ENCODE measurements at regions not wholly inside any gene's neighbourhood (a gene's known extent, or its start where the extent isn't known, plus 50 kb on each side); places are given as distances from the start of the nearest gene placed in this dataset.
"Not testable (repeated sequence)": the region's sequence is repeated elsewhere in the genome, so short reads cannot be mapped to it uniquely, and the experiment has no call there.

DNA sequence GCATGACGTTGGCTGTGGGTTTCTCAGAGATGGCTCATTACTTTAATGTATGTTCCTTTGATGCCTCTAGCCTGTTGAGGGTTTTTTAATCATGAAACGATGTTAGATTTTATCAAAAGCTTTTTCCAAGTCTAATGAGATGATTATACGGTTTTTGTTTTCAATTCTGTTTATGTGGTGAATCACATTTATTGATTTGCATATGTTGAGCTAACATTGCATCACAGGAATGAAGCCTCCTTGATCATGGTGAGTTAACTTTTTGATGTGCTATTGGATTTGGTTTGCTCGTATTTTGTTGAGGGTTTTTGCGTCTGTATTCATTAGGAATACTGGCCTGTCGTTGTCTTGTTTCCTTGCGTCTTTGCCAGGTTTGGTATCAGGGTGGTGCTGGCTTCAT lies 52.3 kb upstream of the PTPN12 start:
- ChIA-PET POLR2A (no interaction called here), CTCF (interaction anchor here (0.7 kb wide), 1 partner anchor 92 kb away, joined by 3 read pairs; no protein-coding TSS in a partner anchor)
- Mint-ChIP-seq H3K27ac (ENCODE audit: low read depth, unreplicated experiment) (no peak overlapping the region), H3K27me3 (ENCODE audit: insufficient read depth, unreplicated experiment) (peaks cover 11% of the 10 kb centered on the region), H3K4me3 (ENCODE audit: unreplicated experiment) (no peak overlapping the region), H3K9me3 (ENCODE audit: unreplicated experiment) (no peaks in the 10 kb centered on the region), H3K36me3 (ENCODE audit: insufficient read depth, unreplicated experiment) (peaks cover 4% of the 10 kb centered on the region), H3K4me1 (ENCODE audit: insufficient read depth, unreplicated experiment) (peaks cover 5% of the 10 kb centered on the region)
- intact Hi-C loops (cut with micrococcal nuclease): no loop called here
- no peak for TF ChIP-seq CTCF (IDR thresholded peaks at IDR 0.05; ENCODE audit: unreplicated experiment)
- no TSS peak for BruUV-seq (replicated peaks)
- no peak for DNase-seq (ENCODE audit: unreplicated experiment)

DNA sequence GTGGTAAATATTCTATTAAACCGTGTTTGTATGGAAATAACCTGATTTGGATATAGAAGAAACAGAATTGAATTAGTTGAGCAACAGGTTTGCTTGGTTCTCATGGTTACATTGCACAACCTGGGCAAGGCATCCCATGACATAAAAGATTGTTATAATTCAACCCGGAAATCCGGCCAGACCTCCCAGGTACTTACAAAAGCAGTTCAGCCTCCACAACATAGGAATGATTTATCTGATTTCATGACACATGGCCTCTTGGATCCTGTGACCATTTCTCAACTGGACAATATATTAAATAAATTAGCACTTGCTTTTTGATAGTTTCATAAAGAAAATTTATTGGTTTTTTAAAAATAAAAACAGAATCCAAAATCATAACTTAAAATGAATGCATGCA lies 55.1 kb upstream of the PTPN12 start:
- CTCF ChIA-PET: interaction anchor here (0.6 to 0.7 kb wide), 5 partner anchors 20 to 330 kb away, joined by 3 to 5 read pairs (median 3); no protein-coding TSS in a partner anchor
- peak overlapping the region; percentile 80 for H3K27ac Mint-ChIP-seq (ENCODE audit: low read depth, unreplicated experiment)
- intact Hi-C loops (cut with micrococcal nuclease): no loop called here
- H3K9me3 Mint-ChIP-seq (ENCODE audit: unreplicated experiment): no peaks in the 10 kb centered on the region
- peaks cover 5% of the 10 kb centered on the region for H3K4me1 Mint-ChIP-seq (ENCODE audit: insufficient read depth, unreplicated experiment)
- H3K36me3 Mint-ChIP-seq (ENCODE audit: insufficient read depth, unreplicated experiment): peaks cover 4% of the 10 kb centered on the region
- no TSS peak for BruUV-seq (replicated peaks)
- TF ChIP-seq CTCF (IDR thresholded peaks at IDR 0.05; ENCODE audit: unreplicated experiment): no peak
- POLR2A ChIA-PET: interaction anchor here (0.8 to 1.2 kb wide), 2 partner anchors 15 kb away, joined by 4 read pairs; no protein-coding TSS in a partner anchor
- peak; percentile 90 for DNase-seq (ENCODE audit: unreplicated experiment)
- H3K27me3 Mint-ChIP-seq (ENCODE audit: insufficient read depth, unreplicated experiment): no peaks in the 10 kb centered on the region
- no peak overlapping the region for H3K4me3 Mint-ChIP-seq (ENCODE audit: unreplicated experiment)

DNA sequence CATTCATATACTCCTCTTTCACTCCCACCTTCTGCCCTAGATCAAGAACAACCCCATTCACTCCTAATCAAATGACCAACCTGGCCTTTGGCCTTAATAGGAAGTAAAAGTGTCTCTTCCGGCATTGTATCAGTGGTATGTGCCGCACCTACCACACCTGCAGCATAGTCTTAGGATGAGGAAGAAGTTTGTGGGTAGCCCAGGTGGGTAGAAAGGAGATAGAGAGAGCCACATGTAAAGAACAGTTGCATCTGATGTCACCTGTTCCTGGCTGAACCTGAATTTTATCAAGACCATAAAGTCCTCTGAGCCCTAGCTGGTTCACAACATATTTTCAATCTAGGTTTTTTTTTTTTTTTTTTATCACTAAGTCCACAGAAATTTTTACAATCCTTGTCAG lies 55.5 kb upstream of the PTPN12 start:
- H3K27me3 Mint-ChIP-seq (ENCODE audit: insufficient read depth, unreplicated experiment): no peaks in the 10 kb centered on the region
- DNase-seq (ENCODE audit: unreplicated experiment): no peak
- BruUV-seq (replicated peaks): no TSS peak
- H3K4me1 Mint-ChIP-seq (ENCODE audit: insufficient read depth, unreplicated experiment): peaks cover 5% of the 10 kb centered on the region
- TF ChIP-seq CTCF (IDR thresholded peaks at IDR 0.05; ENCODE audit: unreplicated experiment): no peak
- peaks cover 4% of the 10 kb centered on the region for H3K36me3 Mint-ChIP-seq (ENCODE audit: insufficient read depth, unreplicated experiment)
- H3K9me3 Mint-ChIP-seq (ENCODE audit: unreplicated experiment): no peaks in the 10 kb centered on the region
- ChIA-PET POLR2A (no interaction called here), CTCF (interaction anchor here (0.6 to 0.7 kb wide), 5 partner anchors 20 to 330 kb away, joined by 3 to 5 read pairs (median 3); no protein-coding TSS in a partner anchor)
- peak overlapping the region; percentile 80 for H3K27ac Mint-ChIP-seq (ENCODE audit: low read depth, unreplicated experiment)
- intact Hi-C loops (cut with micrococcal nuclease): no loop called here
- H3K4me3 Mint-ChIP-seq (ENCODE audit: unreplicated experiment): no peak overlapping the region

DNA sequence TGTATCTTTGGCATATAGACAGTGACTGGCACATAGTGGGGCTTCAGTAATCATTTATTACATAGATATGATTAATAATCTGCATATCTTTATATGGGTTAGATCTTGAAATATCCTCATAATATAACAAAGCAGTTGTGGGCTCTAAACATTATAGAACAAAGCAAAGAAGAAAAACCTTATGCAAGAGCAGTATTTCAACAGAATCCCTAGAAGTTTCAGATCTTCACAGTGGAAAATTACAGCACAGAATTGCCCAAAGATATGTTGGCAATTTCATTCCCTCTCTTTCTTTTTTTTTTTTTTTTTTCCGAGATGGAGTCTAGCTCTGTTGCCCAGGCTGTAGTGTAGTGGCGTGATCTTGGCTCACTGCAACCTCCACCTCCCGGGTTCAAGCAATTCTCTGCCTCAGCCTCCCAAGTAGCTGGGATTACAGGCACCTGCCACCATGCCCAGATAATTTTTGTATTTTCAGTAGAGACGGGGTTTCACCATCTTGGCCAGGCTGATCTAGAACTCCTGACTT lies 56.9 kb upstream of the PTPN12 start:
- BruUV-seq (replicated peaks); CTCF ChIA-PET; H3K27me3 Mint-ChIP-seq (ENCODE audit: insufficient read depth, unreplicated experiment); POLR2A ChIA-PET; H3K4me1 Mint-ChIP-seq (ENCODE audit: insufficient read depth, unreplicated experiment); H3K36me3 Mint-ChIP-seq (ENCODE audit: insufficient read depth, unreplicated experiment); H3K9me3 Mint-ChIP-seq (ENCODE audit: unreplicated experiment); intact Hi-C loops (cut with micrococcal nuclease); H3K27ac Mint-ChIP-seq (ENCODE audit: low read depth, unreplicated experiment); H3K4me3 Mint-ChIP-seq (ENCODE audit: unreplicated experiment): not testable (repeated sequence)
- DNase-seq (ENCODE audit: unreplicated experiment): peak; percentile 36
